Neural crest cell (in vitro differentiated cells): ENCODE measurements at regions not wholly inside any gene's neighbourhood (a gene's known extent, or its start where the extent isn't known, plus 50 kb on each side); places are given as distances from the start of the nearest gene placed in this dataset.

Experiments used
- DNase-seq: peaks from one replicate; pipeline ENCODE4 v3.0.0; 2021; ENCODE audit warnings: low read depth, mixed read lengths, low spot score
- H3K27ac Mint-ChIP-seq: one replicate; pipeline ENCODE4 v1.8.0; 2021; ENCODE audit warnings: mild to moderate bottlenecking, mixed read lengths; ENCODE audit not compliant: unreplicated experiment
- H3K27me3 Mint-ChIP-seq: 2 replicates; pipeline ENCODE4 v1.8.0; 2021; ENCODE audit warnings: low read depth, mild to moderate bottlenecking, mixed read lengths
- H3K36me3 Mint-ChIP-seq: 2 replicates; pipeline ENCODE4 v1.8.0; 2021; ENCODE audit warnings: low read depth, mild to moderate bottlenecking, mixed read lengths
- H3K4me1 Mint-ChIP-seq: 2 replicates; pipeline ENCODE4 v1.8.0; 2021; ENCODE audit warnings: mixed read lengths
- H3K4me3 Mint-ChIP-seq: one replicate; pipeline ENCODE4 v1.8.0; 2021; ENCODE audit warnings: mild to moderate bottlenecking, mixed read lengths
- H3K9me3 Mint-ChIP-seq: 2 replicates; pipeline ENCODE4 v1.8.0; 2021; ENCODE audit warnings: mixed read lengths
- CTCF ChIP-seq: fragments of 200-600 bp; sonication (generic); conservative IDR thresholded peaks from 2 replicates; pipeline ENCODE4 v1.5.0; 2021; ENCODE audit warnings: antibody characterized with exemption, mild to moderate bottlenecking

GRCh38 chr12:87059231-87059630 lies 803.0 kb upstream of the MGAT4C start:
- Mint-ChIP-seq H3K36me3 (no peaks in the 10 kb centered on the region), H3K27me3 (no peaks in the 10 kb centered on the region), H3K4me3 (no peak overlapping the region), H3K4me1 (no peaks in the 10 kb centered on the region), H3K27ac (no peak overlapping the region), H3K9me3 (peaks cover 1% of the 10 kb centered on the region)
- no peak for TF ChIP-seq CTCF
- no peak for DNase-seq

GRCh38 chr12:87054226-87054625 lies 798.0 kb upstream of the MGAT4C start:
- no peaks in the 10 kb centered on the region for H3K9me3 Mint-ChIP-seq
- no peak for DNase-seq
- H3K36me3 Mint-ChIP-seq, result no peaks in the 10 kb centered on the region
- TF ChIP-seq CTCF, result no peak
- no peaks in the 10 kb centered on the region for H3K4me1 Mint-ChIP-seq
- H3K4me3 Mint-ChIP-seq, result no peak overlapping the region
- no peaks in the 10 kb centered on the region for H3K27me3 Mint-ChIP-seq
- H3K27ac Mint-ChIP-seq, result no peak overlapping the region

- Mint-ChIP-seq H3K9me3 (no peaks in the 10 kb centered on the region), H3K27ac (no peak overlapping the region)
- no peak for DNase-seq
These were observed 795.4 kb upstream of the MGAT4C start for GRCh38 chr12:87051621-87052020.

GRCh38 chr12:87047691-87048090 lies 791.5 kb upstream of the MGAT4C start:
- DNase-seq, result no peak
- H3K9me3 Mint-ChIP-seq, result no peaks in the 10 kb centered on the region
- H3K27ac Mint-ChIP-seq, result no peak overlapping the region
- no peaks in the 10 kb centered on the region for H3K4me1 Mint-ChIP-seq
- H3K4me3 Mint-ChIP-seq, result no peak overlapping the region
- TF ChIP-seq CTCF, result no peak
- H3K27me3 Mint-ChIP-seq, result no peaks in the 10 kb centered on the region
- no peaks in the 10 kb centered on the region for H3K36me3 Mint-ChIP-seq

More at GRCh38 chr12:87051621-87052020, 795.4 kb upstream of the MGAT4C start:
- no peak for TF ChIP-seq CTCF
- no peak overlapping the region for H3K4me3 Mint-ChIP-seq
- H3K27me3 Mint-ChIP-seq, result no peaks in the 10 kb centered on the region
- no peaks in the 10 kb centered on the region for H3K36me3 Mint-ChIP-seq
- H3K4me1 Mint-ChIP-seq, result no peaks in the 10 kb centered on the region

GRCh38 chr12:87039536-87039935 lies 783.3 kb upstream of the MGAT4C start:
- Mint-ChIP-seq H3K36me3 (no peaks in the 10 kb centered on the region), H3K27ac (no peak overlapping the region), H3K9me3 (no peaks in the 10 kb centered on the region)

More at GRCh38 chr12:87039536-87039935, 783.3 kb upstream of the MGAT4C start:
- no peak overlapping the region for H3K4me3 Mint-ChIP-seq
- no peak for TF ChIP-seq CTCF
- H3K4me1 Mint-ChIP-seq, result no peaks in the 10 kb centered on the region
- no peaks in the 10 kb centered on the region for H3K27me3 Mint-ChIP-seq
- no peak for DNase-seq
